Liver (tissue), 7 donors: ENCODE measurements at regions not wholly inside any gene's neighbourhood (a gene's known extent, or its start where the extent isn't known, plus 50 kb on each side); places are given as distances from the start of the nearest gene placed in this dataset.

Experiments used
- DNase-seq: peaks from one replicate; pipeline ENCODE4 v3.0.0-alpha.2; 2017; ENCODE audit warnings: low spot score
- H3K27ac ChIP-seq, 2 donors: one replicate each; pipeline ENCODE4 v1.7.0; 2013; ENCODE audit warnings: inconsistent platforms in 2 of 2, low read length in 2 of 2, control low read depth in 1 of 2, low read depth in 1 of 2, mild to moderate bottlenecking in 1 of 2
- H3K27me3 ChIP-seq, 4 donors: one replicate each; pipeline versions ENCODE4 v1.6.1 to v1.7.0; 2013; ENCODE audit warnings: low read length in 3 of 4, inconsistent platforms in 1 of 4, mild to moderate bottlenecking in 1 of 4, moderate library complexity in 1 of 4; ENCODE audit not compliant: control insufficient read depth in 4 of 4, insufficient read depth in 4 of 4
- H3K36me3 ChIP-seq, 4 donors: one replicate each; pipeline versions ENCODE4 v1.6.1 to v1.7.0; 2013; ENCODE audit warnings: low read length in 3 of 4, mild to moderate bottlenecking in 3 of 4, low read depth in 1 of 4, moderate library complexity in 1 of 4; ENCODE audit not compliant: control insufficient read depth in 4 of 4, insufficient read depth in 3 of 4
- H3K4me1 ChIP-seq, 4 donors: one replicate each; pipeline versions ENCODE4 v1.6.1 to v1.7.0; 2013; ENCODE audit warnings: low read length in 3 of 4, mild to moderate bottlenecking in 3 of 4, moderate library complexity in 1 of 4; ENCODE audit not compliant: control insufficient read depth in 4 of 4, insufficient read depth in 4 of 4
- H3K4me3 ChIP-seq, 3 donors: one replicate each; pipeline versions ENCODE4 v1.6.1 to v1.7.0; 2013; ENCODE audit warnings: low read length in 3 of 3, control low read depth in 1 of 3, low read depth in 1 of 3, mild to moderate bottlenecking in 1 of 3
- H3K9ac ChIP-seq, 2 donors: one replicate each; pipeline ENCODE4 v1.7.0; 2013; ENCODE audit warnings: low read length in 2 of 2, mild to moderate bottlenecking in 2 of 2, moderate library complexity in 2 of 2, control low read depth in 1 of 2, low read depth in 1 of 2
- H3K9me3 ChIP-seq, 4 donors: one replicate each; pipeline versions ENCODE4 v1.6.1 to v1.7.0; 2013; ENCODE audit warnings: low read length in 3 of 4; ENCODE audit not compliant: control insufficient read depth in 4 of 4
- ATF3 ChIP-seq: IDR thresholded peaks from 2 replicates; pipeline ENCODE4 v1.6.1; 2016; ENCODE audit warnings: antibody characterized with exemption
- EGR1 ChIP-seq, 2 donors: IDR thresholded peaks; 2 replicates each; pipeline ENCODE4 v1.6.1; 2016 to 2018; ENCODE audit warnings: antibody characterized with exemption in 2 of 2, low read depth in 2 of 2
- FOXA1 ChIP-seq: IDR thresholded peaks from 2 replicates; pipeline ENCODE4 v1.6.1; 2016; ENCODE audit warnings: antibody characterized with exemption
- FOXA2 ChIP-seq: IDR thresholded peaks from 2 replicates; pipeline ENCODE4 v1.6.1; 2016; ENCODE audit warnings: antibody characterized with exemption
- GABPA ChIP-seq, 2 donors: IDR thresholded peaks in 1 of 2; conservative IDR thresholded peaks in 1 of 2; 2 replicates each; pipeline ENCODE4 v1.6.1; 2016; ENCODE audit warnings: antibody characterized with exemption in 2 of 2, mild to moderate bottlenecking in 1 of 2, moderate library complexity in 1 of 2
- HNF4G ChIP-seq: IDR thresholded peaks from 2 replicates; pipeline ENCODE4 v1.6.1; 2016; ENCODE audit warnings: antibody characterized with exemption
- JUND ChIP-seq, 2 donors: IDR thresholded peaks; 2 replicates each; pipeline ENCODE4 v1.6.1; 2016; ENCODE audit warnings: antibody characterized with exemption in 2 of 2
- NR2F2 ChIP-seq: IDR thresholded peaks from 2 replicates; pipeline ENCODE4 v1.6.1; 2016; ENCODE audit warnings: antibody characterized with exemption
- RAD21 ChIP-seq, 2 donors: IDR thresholded peaks; 2 replicates each; pipeline ENCODE4 v1.6.1; 2016; ENCODE audit warnings: antibody characterized with exemption in 2 of 2, mild to moderate bottlenecking in 2 of 2
- SP1 ChIP-seq: IDR thresholded peaks from 2 replicates; pipeline ENCODE4 v1.6.1; 2018; ENCODE audit warnings: antibody characterized with exemption, mild to moderate bottlenecking
- YY1 ChIP-seq: IDR thresholded peaks from 2 replicates; pipeline ENCODE4 v1.6.1; 2016; ENCODE audit warnings: antibody characterized with exemption, mild to moderate bottlenecking
- TF ChIP-seq, protein P1 (sequence below): IDR thresholded peaks from 2 replicates; pipeline ENCODE4 v1.6.1; 2016; ENCODE audit warnings: antibody characterized with exemption, mild to moderate bottlenecking
- TF ChIP-seq, protein P2 (sequence below): fragments of 150-350 bp; IDR thresholded peaks from 2 replicates; pipeline ENCODE4 v1.5.1; 2017; ENCODE audit warnings: improper control_type of control experiment, low read depth, low read length; ENCODE audit not compliant: missing input control
- donor health status: healthy.
- donor health status: healthy.
- donor health status: healthy.
- donor health status: healthy.

DNA sequence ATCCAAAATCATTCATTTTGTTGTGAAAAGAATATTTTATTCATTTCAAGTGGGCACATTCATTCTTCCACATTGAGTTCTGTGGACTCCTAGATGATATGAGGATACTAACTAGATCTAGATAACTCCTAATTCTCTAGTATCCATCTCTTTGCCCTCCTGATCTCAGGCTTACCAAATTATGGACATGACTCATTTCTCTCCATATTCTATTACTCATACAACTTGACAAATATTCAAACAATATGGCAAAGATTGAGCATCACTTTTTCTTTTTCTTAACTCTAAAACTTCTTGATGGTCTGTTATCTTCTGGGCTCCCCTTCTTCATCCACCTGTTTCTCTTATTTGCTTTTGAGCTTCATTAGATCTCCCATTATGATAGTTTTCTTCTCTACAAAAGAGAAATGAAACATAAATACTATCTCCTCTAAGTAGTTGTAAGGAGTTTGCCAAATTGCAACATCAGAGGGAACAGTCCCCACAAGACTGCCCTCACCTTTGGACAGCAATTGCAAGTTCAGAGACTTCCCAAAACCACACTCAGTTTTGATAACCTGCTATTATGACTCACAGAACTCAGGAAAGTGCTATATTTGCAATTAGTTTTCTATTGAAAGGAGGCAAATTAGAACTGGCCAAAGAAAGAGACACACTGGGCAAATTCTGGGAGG lies 422.9 kb downstream of the SPRY1 start:
- Histone ChIP-seq H3K9me3 (peaks cover 0 to 3% (median 0%) of the 10 kb centered on the region in 4 donors), H3K36me3 (no peaks in the 10 kb centered on the region), H3K4me1 (no peaks in the 10 kb centered on the region), H3K27me3 (no peaks in the 10 kb centered on the region), H3K27ac (no peak overlapping the region), H3K9ac (no peak overlapping the region), H3K4me3 (no peak overlapping the region)
- TF ChIP-seq EGR1 (IDR thresholded peaks at IDR 0.05; ENCODE audit: low read depth in 2 of 2) (no peak), FOXA2 (no peak), YY1 (no peak), RAD21 (IDR thresholded peaks at IDR 0.05) (no peak), ATF3 (no peak), HNF4G (no peak), SP1 (no peak), JUND (IDR thresholded peaks at IDR 0.05) (no peak), NR2F2 (no peak), FOXA1 (no peak)
- TF ChIP-seq, protein P1, sequence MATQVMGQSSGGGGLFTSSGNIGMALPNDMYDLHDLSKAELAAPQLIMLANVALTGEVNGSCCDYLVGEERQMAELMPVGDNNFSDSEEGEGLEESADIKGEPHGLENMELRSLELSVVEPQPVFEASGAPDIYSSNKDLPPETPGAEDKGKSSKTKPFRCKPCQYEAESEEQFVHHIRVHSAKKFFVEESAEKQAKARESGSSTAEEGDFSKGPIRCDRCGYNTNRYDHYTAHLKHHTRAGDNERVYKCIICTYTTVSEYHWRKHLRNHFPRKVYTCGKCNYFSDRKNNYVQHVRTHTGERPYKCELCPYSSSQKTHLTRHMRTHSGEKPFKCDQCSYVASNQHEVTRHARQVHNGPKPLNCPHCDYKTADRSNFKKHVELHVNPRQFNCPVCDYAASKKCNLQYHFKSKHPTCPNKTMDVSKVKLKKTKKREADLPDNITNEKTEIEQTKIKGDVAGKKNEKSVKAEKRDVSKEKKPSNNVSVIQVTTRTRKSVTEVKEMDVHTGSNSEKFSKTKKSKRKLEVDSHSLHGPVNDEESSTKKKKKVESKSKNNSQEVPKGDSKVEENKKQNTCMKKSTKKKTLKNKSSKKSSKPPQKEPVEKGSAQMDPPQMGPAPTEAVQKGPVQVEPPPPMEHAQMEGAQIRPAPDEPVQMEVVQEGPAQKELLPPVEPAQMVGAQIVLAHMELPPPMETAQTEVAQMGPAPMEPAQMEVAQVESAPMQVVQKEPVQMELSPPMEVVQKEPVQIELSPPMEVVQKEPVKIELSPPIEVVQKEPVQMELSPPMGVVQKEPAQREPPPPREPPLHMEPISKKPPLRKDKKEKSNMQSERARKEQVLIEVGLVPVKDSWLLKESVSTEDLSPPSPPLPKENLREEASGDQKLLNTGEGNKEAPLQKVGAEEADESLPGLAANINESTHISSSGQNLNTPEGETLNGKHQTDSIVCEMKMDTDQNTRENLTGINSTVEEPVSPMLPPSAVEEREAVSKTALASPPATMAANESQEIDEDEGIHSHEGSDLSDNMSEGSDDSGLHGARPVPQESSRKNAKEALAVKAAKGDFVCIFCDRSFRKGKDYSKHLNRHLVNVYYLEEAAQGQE: no peak
- TF ChIP-seq, protein P2, sequence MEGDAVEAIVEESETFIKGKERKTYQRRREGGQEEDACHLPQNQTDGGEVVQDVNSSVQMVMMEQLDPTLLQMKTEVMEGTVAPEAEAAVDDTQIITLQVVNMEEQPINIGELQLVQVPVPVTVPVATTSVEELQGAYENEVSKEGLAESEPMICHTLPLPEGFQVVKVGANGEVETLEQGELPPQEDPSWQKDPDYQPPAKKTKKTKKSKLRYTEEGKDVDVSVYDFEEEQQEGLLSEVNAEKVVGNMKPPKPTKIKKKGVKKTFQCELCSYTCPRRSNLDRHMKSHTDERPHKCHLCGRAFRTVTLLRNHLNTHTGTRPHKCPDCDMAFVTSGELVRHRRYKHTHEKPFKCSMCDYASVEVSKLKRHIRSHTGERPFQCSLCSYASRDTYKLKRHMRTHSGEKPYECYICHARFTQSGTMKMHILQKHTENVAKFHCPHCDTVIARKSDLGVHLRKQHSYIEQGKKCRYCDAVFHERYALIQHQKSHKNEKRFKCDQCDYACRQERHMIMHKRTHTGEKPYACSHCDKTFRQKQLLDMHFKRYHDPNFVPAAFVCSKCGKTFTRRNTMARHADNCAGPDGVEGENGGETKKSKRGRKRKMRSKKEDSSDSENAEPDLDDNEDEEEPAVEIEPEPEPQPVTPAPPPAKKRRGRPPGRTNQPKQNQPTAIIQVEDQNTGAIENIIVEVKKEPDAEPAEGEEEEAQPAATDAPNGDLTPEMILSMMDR: no peak
- DNase-seq: no peak

- no peak overlapping the region for H3K9ac ChIP-seq
- H3K4me1 ChIP-seq: no peaks in the 10 kb centered on the region
- H3K27me3 ChIP-seq: no peaks in the 10 kb centered on the region
- TF ChIP-seq SP1: no peak
- TF ChIP-seq, protein P2: no peak
- no peak for TF ChIP-seq FOXA2
- no peak for TF ChIP-seq NR2F2
- TF ChIP-seq GABPA (IDR thresholded peaks at IDR 0.05 in 1 of 2, conservative IDR thresholded peaks at IDR 0.05 in 1 of 2): no peak
- no peak overlapping the region for H3K4me3 ChIP-seq
- peaks cover 0 to 3% (median 0%) of the 10 kb centered on the region in 4 donors for H3K9me3 ChIP-seq
- H3K27ac ChIP-seq: no peak overlapping the region
- no peak for DNase-seq
- H3K36me3 ChIP-seq: no peaks in the 10 kb centered on the region
Measured at GRCh38 chr4:123821861-123822260, 425.3 kb downstream of the SPRY1 start.
